Fibroblast of skin of left biceps (primary cell): ENCODE measurements at regions not wholly inside any gene's neighbourhood (a gene's known extent, or its start where the extent isn't known, plus 50 kb on each side); places are given as distances from the start of the nearest gene placed in this dataset.

Experiments used
- DNase-seq, 2 experiments: peaks; one replicate each; pipeline ENCODE4 v3.0.0-alpha.2; 2013; ENCODE audit warnings: low read depth in 2 of 2

GRCh38 chr10:50936335-50936734 is 50.9 kb upstream of the A1CF start:
- DNase-seq: no peak

- DNase-seq: no peak
These were observed 51.9 kb upstream of the A1CF start for GRCh38 chr10:50937230-50937907.

DNA sequence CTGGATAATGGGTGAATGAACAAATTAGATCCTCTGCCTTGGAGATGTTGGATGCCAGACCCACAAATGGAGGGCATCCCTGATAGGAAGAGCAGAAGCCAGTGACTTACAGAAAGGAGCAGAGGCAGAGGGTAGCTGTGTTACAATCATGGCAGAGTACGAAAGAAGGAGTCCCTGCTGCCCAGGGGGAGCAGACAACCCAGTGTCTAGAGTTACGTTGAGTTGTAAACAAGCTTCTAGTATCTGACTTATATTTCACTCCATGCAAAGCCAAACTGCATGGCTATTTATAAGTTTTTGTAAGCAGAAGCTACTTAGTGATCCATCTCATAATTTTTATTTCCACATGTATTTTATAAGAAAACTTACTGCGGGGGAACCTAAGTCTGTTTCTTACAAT is 56.2 kb upstream of the A1CF start:
- no peak for DNase-seq

GRCh38 chr10:50946991-50947781 is 61.8 kb upstream of the A1CF start:
- DNase-seq: no peak

DNA sequence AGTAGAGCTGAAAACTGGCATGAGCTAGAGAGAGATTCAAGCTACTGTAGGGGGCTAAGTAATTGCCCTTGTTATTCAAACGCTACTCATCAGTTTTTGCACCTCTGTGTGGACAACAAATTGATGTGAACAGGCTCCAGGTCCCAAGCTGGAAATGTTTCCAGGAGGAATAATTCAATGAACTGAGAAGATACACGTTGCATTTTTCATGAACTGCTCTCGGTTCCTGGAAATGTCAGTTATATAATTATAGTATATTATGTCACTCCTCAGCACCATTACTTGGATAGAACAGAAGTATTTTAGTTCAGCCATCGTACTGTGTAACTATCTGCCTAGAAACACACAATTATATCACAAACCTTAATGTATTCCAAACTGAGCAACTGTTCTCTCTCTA is 65.9 kb upstream of the A1CF start:
- DNase-seq: no peak

DNA sequence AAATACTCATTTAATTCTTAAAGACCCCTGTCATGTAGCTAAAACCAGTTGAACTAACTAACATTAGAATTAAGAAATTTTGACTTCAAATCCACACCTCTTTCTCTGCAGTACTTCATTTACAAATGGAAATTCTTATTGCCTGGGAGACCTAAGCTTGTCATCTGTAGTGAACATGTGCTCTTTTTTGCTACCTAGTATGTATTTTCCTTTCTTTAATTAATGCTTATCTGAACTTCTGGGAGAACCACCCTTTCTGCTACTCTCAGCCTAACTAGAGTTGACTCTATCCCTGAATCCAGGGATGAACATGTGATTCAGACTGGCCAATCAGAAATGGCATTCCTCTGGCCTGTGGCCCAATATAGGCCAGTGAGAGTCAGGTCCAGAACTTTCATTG is 75.9 kb upstream of the A1CF start:
- DNase-seq: no peak

DNA sequence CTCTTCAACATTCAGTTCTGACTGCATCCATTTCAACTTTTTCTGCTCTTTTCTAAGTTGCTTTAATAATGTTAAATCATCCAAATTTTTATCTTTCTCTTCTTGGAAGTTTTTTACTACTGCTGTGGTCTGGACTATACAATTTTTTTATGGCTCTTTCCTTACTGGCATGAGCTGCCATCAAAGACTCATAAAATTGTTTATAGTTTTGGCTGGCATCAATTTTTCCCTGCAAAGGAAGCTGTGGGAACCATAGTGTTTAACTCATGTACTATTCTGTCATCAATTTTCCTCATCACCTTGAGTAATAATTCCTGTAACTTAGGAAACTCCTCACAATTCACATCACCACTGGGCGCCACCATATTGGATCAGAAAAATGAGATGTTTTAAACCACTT is 77.6 kb upstream of the A1CF start:
- no peak for DNase-seq

GRCh38 chr10:50968386-50969091 is 83.1 kb upstream of the A1CF start:
- DNase-seq: no peak

DNA sequence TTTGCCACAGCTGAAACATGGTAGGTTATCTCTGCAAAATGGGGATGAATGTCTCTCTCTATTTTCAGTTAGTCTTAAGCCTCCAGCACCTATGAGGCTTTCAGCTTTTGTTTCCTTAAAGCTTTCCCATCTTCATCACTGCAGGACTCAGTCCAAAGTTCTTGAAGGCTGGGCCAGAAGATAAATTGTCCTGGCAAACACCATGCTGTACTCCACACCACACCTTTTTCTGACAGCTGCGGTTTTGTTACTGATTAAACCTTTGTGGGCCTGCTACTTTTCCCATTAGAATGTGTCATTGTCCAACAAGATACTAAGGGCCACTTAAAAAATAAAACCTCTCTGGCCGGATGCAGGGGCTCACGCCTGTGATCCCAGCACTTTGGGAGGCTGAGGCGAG is 87.2 kb upstream of the A1CF start:
- DNase-seq: no peak

DNA sequence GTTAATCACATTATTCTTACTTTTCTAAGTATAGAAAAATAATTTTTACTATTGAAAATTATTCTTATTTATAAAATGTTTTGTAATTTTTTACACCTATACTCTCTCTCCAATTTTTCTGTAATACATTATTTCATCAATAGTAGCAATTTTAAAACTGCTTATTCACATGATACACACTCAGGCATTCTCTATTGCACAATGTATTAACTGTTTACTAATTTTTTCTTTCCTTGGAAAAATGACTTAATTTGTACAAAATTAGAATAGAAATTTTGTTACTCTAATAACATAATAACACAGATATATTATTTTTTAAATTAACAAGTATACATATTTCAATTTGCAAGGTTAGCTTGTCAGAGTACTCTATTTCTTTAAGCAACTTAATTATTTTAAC is 92.9 kb upstream of the PRKG1 start:
- no peak for DNase-seq

DNA sequence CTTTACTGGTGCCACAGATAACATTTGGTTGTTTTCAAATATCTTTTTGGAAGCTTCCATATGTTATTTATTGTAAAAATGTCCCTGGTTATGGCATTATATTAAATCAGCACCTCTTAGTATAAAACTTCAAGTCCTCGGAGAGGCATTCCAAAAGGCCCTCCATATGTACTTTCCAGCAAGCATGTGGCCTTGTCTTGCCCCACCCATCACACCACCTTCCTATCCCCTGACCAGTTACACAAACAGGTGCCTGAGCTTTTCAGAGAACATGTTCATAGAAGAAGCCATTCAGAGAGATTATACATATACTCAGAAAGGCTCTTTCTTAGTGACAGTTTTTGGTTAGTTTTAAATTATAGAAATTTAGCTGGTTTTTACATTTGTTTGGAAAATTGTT is 92.4 kb upstream of the PRKG1 start:
- no peak for DNase-seq

- no peak for DNase-seq
These were observed 91.3 kb upstream of the PRKG1 start for GRCh38 chr10:50982989-50983388.

- no peak for DNase-seq
These were observed 86.4 kb upstream of the PRKG1 start for GRCh38 chr10:50987934-50988333.

DNA sequence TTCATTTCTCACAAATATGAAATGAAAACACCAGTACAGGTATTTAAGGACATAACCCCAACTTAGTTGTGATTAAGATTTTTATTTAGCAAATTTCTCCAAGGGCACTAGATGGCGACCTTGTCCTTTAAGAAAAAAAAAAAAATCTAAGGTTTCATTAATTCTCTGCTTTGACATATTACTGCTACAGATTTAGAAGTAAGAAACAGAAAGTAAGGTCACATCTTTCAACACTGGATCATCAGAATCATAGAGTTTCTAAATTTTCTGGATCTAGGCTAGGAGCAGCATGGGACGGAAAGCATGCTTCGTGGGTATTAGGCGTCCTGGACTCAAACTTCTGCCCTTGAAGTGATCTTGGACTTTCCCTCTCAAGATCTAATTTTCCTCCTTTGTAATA is 85.5 kb upstream of the PRKG1 start:
- DNase-seq: no peak

DNA sequence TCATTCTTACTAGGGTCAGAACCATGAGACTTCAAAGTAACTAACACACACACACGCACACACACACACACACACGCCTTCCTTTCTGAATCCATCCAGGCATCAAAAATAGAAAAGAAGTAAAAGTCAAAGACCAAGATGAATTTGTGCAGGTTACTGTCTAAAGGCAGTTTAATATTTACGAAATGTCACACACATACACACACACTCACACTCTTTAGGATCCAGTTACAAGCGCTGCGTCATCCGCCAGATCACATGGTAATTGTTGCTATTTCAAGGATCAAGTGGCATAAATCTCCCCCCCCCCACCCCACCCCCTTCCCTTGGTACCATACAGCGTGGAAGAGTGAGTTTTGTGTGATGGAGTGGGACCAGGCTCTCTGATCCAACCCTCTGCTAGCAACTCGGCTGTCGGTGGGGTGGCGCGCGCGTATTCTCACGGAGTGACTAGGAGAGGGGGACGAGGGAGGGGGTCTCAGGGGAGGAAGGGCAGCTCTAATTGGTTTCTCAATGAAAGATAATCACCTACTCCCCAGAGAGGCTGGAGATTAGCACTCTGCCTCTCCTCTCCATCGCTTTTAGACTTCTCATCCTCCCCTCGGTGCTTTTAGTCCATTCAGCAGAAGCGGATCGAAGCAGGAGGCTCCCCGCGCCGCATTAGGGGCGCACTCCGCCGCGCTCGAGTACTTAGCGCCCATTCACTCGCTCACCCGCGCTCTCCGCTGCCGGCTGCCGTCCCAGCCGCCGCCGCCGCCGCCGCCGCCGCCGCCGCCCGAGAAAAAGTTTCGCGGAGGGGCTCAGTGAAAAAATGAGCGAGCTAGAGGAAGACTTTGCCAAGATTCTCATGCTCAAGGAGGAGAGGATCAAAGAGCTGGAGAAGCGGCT is 83.5 kb upstream of the PRKG1 start:
- DNase-seq: peak; percentile 56 to 65

- no peak for DNase-seq
These were observed 82.6 kb upstream of the PRKG1 start for GRCh38 chr10:50991456-50992355.

- no peak for DNase-seq
These were observed 81.9 kb upstream of the PRKG1 start for GRCh38 chr10:50992356-50992901.

DNA sequence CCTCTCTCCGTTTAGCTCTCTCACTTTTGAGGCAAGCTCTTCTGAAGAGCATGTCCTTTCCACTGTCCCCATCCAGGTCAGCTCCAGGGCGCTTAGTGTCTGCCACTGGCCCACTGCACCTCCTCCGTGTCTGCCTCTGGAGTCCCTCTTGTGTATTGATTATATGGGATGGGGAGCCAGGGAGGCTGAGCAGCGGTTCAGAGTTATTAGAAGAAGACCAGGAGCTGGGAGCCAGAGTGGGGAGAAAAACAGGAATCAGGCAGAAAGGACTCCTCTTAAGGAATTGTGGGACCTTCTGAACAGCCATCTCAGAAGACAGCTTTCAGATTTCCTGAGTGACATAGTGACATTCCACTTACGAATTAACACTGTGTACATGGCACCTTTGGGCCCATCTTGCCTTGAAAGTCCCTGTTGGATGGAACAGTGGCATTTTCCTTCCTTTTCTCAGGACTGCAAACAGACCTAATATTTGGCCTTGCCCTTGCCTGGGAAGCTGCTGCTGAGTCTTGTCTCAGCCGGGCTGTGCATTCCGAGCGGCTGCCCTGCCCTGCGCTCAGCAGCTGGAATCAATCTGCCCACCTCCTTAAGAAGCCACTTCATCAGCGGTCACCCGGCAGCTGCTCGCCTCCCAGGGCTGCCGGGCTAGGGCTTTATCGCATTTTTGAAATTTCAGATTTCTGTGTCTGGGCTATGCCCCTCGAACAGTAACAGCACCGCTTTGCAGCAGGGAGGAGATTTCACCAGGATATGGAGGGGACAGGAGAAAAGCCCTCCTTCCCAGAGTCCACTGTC is 81.1 kb upstream of the PRKG1 start:
- DNase-seq: peak in 1 of 2 experiments; percentile 55

GRCh38 chr10:50993771-50994251 is 80.5 kb upstream of the PRKG1 start:
- DNase-seq: peak; percentile 63 to 65

- no peak for DNase-seq
These were observed 76.8 kb upstream of the PRKG1 start for GRCh38 chr10:50997461-50997860.
